ENCODE measurements at regions not wholly inside any gene's neighbourhood (a gene's known extent, or its start where the extent isn't known, plus 50 kb on each side); places are given as distances from the start of the nearest gene placed in this dataset.

- TF ChIP-seq TAF1 (IDR thresholded peaks at IDR 0.05; ENCODE audit: borderline replicate concordance, insufficient read depth, low read length) (no peak), SIN3A (IDR thresholded peaks at IDR 0.05; ENCODE audit: borderline replicate concordance, insufficient read depth, low read length) (no peak), REST (IDR thresholded peaks at IDR 0.05; ENCODE audit: insufficient read depth in 1 of 2, low read depth in 2 of 2, low read length in 2 of 2) (no peak), FOXP2 (optimal IDR thresholded peaks at IDR 0.05; ENCODE audit: borderline replicate concordance, extremely low read depth, extremely low read length, insufficient read depth) (no peak), POLR2AphosphoS5 (IDR thresholded peaks at IDR 0.05; ENCODE audit: low read depth, low read length) (no peak)
These were observed 201.9 kb upstream of the JAG1 start for GRCh38 chr20:10875653-10876052.

- no peak for TF ChIP-seq FOXP2 (optimal IDR thresholded peaks at IDR 0.05; ENCODE audit: borderline replicate concordance, extremely low read depth, extremely low read length, insufficient read depth)
- TF ChIP-seq SIN3A (IDR thresholded peaks at IDR 0.05; ENCODE audit: borderline replicate concordance, insufficient read depth, low read length) = no peak
- no peak for TF ChIP-seq REST (IDR thresholded peaks at IDR 0.05; ENCODE audit: insufficient read depth in 1 of 2, low read depth in 2 of 2, low read length in 2 of 2)
- TF ChIP-seq TAF1 (IDR thresholded peaks at IDR 0.05; ENCODE audit: borderline replicate concordance, insufficient read depth, low read length) = no peak
- TF ChIP-seq POLR2AphosphoS5 (IDR thresholded peaks at IDR 0.05; ENCODE audit: low read depth, low read length) = no peak
These were observed 202.8 kb upstream of the JAG1 start for GRCh38 chr20:10876558-10876957.

- TF ChIP-seq POLR2AphosphoS5 (IDR thresholded peaks at IDR 0.05; ENCODE audit: low read depth, low read length) (no peak), SIN3A (IDR thresholded peaks at IDR 0.05; ENCODE audit: borderline replicate concordance, insufficient read depth, low read length) (no peak), REST (IDR thresholded peaks at IDR 0.05; ENCODE audit: insufficient read depth in 1 of 2, low read depth in 2 of 2, low read length in 2 of 2) (no peak), TAF1 (IDR thresholded peaks at IDR 0.05; ENCODE audit: borderline replicate concordance, insufficient read depth, low read length) (no peak), FOXP2 (optimal IDR thresholded peaks at IDR 0.05; ENCODE audit: borderline replicate concordance, extremely low read depth, extremely low read length, insufficient read depth) (no peak)
These were observed 203.5 kb upstream of the JAG1 start for GRCh38 chr20:10877342-10877741.

- TF ChIP-seq TAF1 (IDR thresholded peaks at IDR 0.05; ENCODE audit: borderline replicate concordance, insufficient read depth, low read length) (no peak), FOXP2 (optimal IDR thresholded peaks at IDR 0.05; ENCODE audit: borderline replicate concordance, extremely low read depth, extremely low read length, insufficient read depth) (no peak), REST (IDR thresholded peaks at IDR 0.05; ENCODE audit: insufficient read depth in 1 of 2, low read depth in 2 of 2, low read length in 2 of 2) (no peak), POLR2AphosphoS5 (IDR thresholded peaks at IDR 0.05; ENCODE audit: low read depth, low read length) (no peak), SIN3A (IDR thresholded peaks at IDR 0.05; ENCODE audit: borderline replicate concordance, insufficient read depth, low read length) (no peak)
These were observed 209.4 kb upstream of the JAG1 start for GRCh38 chr20:10883166-10883565.

- TF ChIP-seq SIN3A (IDR thresholded peaks at IDR 0.05; ENCODE audit: borderline replicate concordance, insufficient read depth, low read length) (no peak), TAF1 (IDR thresholded peaks at IDR 0.05; ENCODE audit: borderline replicate concordance, insufficient read depth, low read length) (no peak), FOXP2 (optimal IDR thresholded peaks at IDR 0.05; ENCODE audit: borderline replicate concordance, extremely low read depth, extremely low read length, insufficient read depth) (no peak), REST (IDR thresholded peaks at IDR 0.05; ENCODE audit: insufficient read depth in 1 of 2, low read depth in 2 of 2, low read length in 2 of 2) (no peak), POLR2AphosphoS5 (IDR thresholded peaks at IDR 0.05; ENCODE audit: low read depth, low read length) (no peak)
These were observed 219.5 kb upstream of the JAG1 start for GRCh38 chr20:10893321-10893720.
